Peyer's patch (tissue), 4 donors: ENCODE measurements at regions not wholly inside any gene's neighbourhood (a gene's known extent, or its start where the extent isn't known, plus 50 kb on each side); places are given as distances from the start of the nearest gene placed in this dataset.

ENCODE experiments used
- DNase-seq, 3 donors: peaks; one replicate each; pipeline ENCODE4 v3.0.0-alpha.2; 2017 to 2019
- H3K27ac ChIP-seq, 4 donors: fragments of 200-600 bp; sonication (generic); one replicate each; pipeline ENCODE4 v1.5.1; 2016 to 2019
- H3K27me3 ChIP-seq, 2 donors: fragments of 200-600 bp; sonication (generic); one replicate each; pipeline ENCODE4 v1.5.1; 2019
- H3K36me3 ChIP-seq, 3 donors: fragments of 200-600 bp; sonication (generic); one replicate each; pipeline ENCODE4 v1.5.1; 2016 to 2019
- H3K4me1 ChIP-seq, 4 donors: fragments of 200-600 bp; sonication (generic); one replicate each; pipeline ENCODE4 v1.5.1; 2016 to 2019
- H3K4me3 ChIP-seq, 4 donors: fragments of 200-600 bp; sonication (generic); 1 replicate in 3 of 4; 2 replicates in 1 of 4; pipeline ENCODE4 v1.5.1; 2016 to 2019; ENCODE audit warnings: mild to moderate bottlenecking in 1 of 4
- H3K9me3 ChIP-seq, 4 donors: fragments of 200-600 bp; sonication (generic); one replicate each; pipeline ENCODE4 v1.5.1; 2016 to 2019; ENCODE audit warnings: mild to moderate bottlenecking in 1 of 4
- CTCF ChIP-seq, 6 experiments: fragments of 450-650 bp in 4 of 6; fragments of 200-600 bp in 2 of 6; sonication (generic) in 1 of 6; IDR thresholded peaks; one replicate each; pipeline ENCODE4 v1.5.1; 2017 to 2019; ENCODE audit warnings: antibody characterized with exemption in 6 of 6, mild to moderate bottlenecking in 3 of 6, moderate library complexity in 1 of 6
- POLR2A ChIP-seq, 2 donors: fragments of 450-650 bp; IDR thresholded peaks; one replicate each; pipeline ENCODE4 v1.5.1; 2017; ENCODE audit warnings: antibody characterized with exemption in 2 of 2, mild to moderate bottlenecking in 2 of 2, moderate library complexity in 2 of 2

- no peaks in the 10 kb centered on the region for H3K36me3 ChIP-seq
- TF ChIP-seq CTCF (IDR thresholded peaks at IDR 0.05) (no peak), POLR2A (IDR thresholded peaks at IDR 0.05) (no peak)
- no peaks in the 10 kb centered on the region for H3K4me1 ChIP-seq
- H3K4me3 ChIP-seq: no peak overlapping the region
- no peak overlapping the region for H3K27ac ChIP-seq
- DNase-seq: no peak
- H3K9me3 ChIP-seq: no peaks in the 10 kb centered on the region
- no peaks in the 10 kb centered on the region for H3K27me3 ChIP-seq
Observed at GRCh38 chr20:18977441-18977840, 163.9 kb downstream of the SCP2D1 start.

GRCh38 chr20:18978311-18978710 lies 164.7 kb downstream of the SCP2D1 start:
- Histone ChIP-seq H3K4me3 (no peak overlapping the region), H3K9me3 (no peaks in the 10 kb centered on the region), H3K4me1 (no peaks in the 10 kb centered on the region), H3K27me3 (no peaks in the 10 kb centered on the region), H3K27ac (no peak overlapping the region), H3K36me3 (no peaks in the 10 kb centered on the region)
- TF ChIP-seq POLR2A (IDR thresholded peaks at IDR 0.05): no peak
- no peak for TF ChIP-seq CTCF (IDR thresholded peaks at IDR 0.05)
- no peak for DNase-seq

- TF ChIP-seq CTCF (IDR thresholded peaks at IDR 0.05): no peak
- TF ChIP-seq POLR2A (IDR thresholded peaks at IDR 0.05): no peak
- H3K4me1 ChIP-seq: no peaks in the 10 kb centered on the region
- no peak overlapping the region for H3K4me3 ChIP-seq
Observed at GRCh38 chr20:18979132-18979531, 165.5 kb downstream of the SCP2D1 start.

GRCh38 chr20:18981962-18982539 lies 168.5 kb downstream of the SCP2D1 start:
- H3K4me1 ChIP-seq: no peaks in the 10 kb centered on the region
- H3K27me3 ChIP-seq: no peaks in the 10 kb centered on the region
- H3K4me3 ChIP-seq: no peak overlapping the region
- H3K36me3 ChIP-seq: no peaks in the 10 kb centered on the region
- no peak overlapping the region for H3K27ac ChIP-seq
- TF ChIP-seq CTCF (IDR thresholded peaks at IDR 0.05): no peak
- no peak for TF ChIP-seq POLR2A (IDR thresholded peaks at IDR 0.05)
- H3K9me3 ChIP-seq: no peaks in the 10 kb centered on the region
- no peak for DNase-seq

More at GRCh38 chr20:18979132-18979531, 165.5 kb downstream of the SCP2D1 start:
- H3K36me3 ChIP-seq: no peaks in the 10 kb centered on the region
- no peaks in the 10 kb centered on the region for H3K9me3 ChIP-seq
- no peak overlapping the region for H3K27ac ChIP-seq
- H3K27me3 ChIP-seq: no peaks in the 10 kb centered on the region
- DNase-seq: no peak

- TF ChIP-seq CTCF (IDR thresholded peaks at IDR 0.05) (no peak), POLR2A (IDR thresholded peaks at IDR 0.05) (no peak)
- H3K9me3 ChIP-seq: no peaks in the 10 kb centered on the region
- no peak overlapping the region for H3K4me3 ChIP-seq
- H3K27ac ChIP-seq: no peak overlapping the region
- no peaks in the 10 kb centered on the region for H3K36me3 ChIP-seq
- DNase-seq: no peak
- no peaks in the 10 kb centered on the region for H3K4me1 ChIP-seq
- no peaks in the 10 kb centered on the region for H3K27me3 ChIP-seq
Observed at GRCh38 chr20:18983796-18984195, 170.2 kb downstream of the SCP2D1 start.
